NCI-H510A treated with DMSO at 0.1 percent for 48 hours (cell line): ENCODE measurements at regions not wholly inside any gene's neighbourhood (a gene's known extent, or its start where the extent isn't known, plus 50 kb on each side); places are given as distances from the start of the nearest gene placed in this dataset.
"Not testable (repeated sequence)": the region's sequence is repeated elsewhere in the genome, so short reads cannot be mapped to it uniquely, and the experiment has no call there.

Experiments
- DNase-seq: peaks from one replicate; lab custom pipeline; 2025; lab: John Stamatoyannopoulos, UW

- DNase-seq, result no peak
These were observed 674.9 kb upstream of the POM121L12 start for GRCh38 chr7:52360541-52360940.

- no peak for DNase-seq
These were observed 680.4 kb upstream of the POM121L12 start for GRCh38 chr7:52355053-52355452.

GRCh38 chr7:52352013-52352981, 683.1 kb upstream of the POM121L12 start:
- DNase-seq, result no peak

GRCh38 chr7:52344015-52344414, 691.4 kb upstream of the POM121L12 start:
- DNase-seq, result no peak

GRCh38 chr7:52340067-52340466, 695.4 kb upstream of the POM121L12 start:
- no peak for DNase-seq

GRCh38 chr7:52328328-52328727, 707.1 kb upstream of the POM121L12 start:
- not testable (repeated sequence) for DNase-seq

- no peak for DNase-seq
These were observed 710.2 kb upstream of the POM121L12 start for GRCh38 chr7:52325237-52325636.

- DNase-seq, result no peak
These were observed 712.2 kb upstream of the POM121L12 start for GRCh38 chr7:52323202-52323746.

- no peak for DNase-seq
These were observed 714.8 kb upstream of the POM121L12 start for GRCh38 chr7:52320610-52321009.

- DNase-seq, result no peak
These were observed 717.5 kb upstream of the POM121L12 start for GRCh38 chr7:52317921-52318320.

- no peak for DNase-seq
These were observed 723.5 kb upstream of the POM121L12 start for GRCh38 chr7:52311886-52312285.

GRCh38 chr7:52309631-52310030, 725.8 kb upstream of the POM121L12 start:
- DNase-seq, result no peak

- no peak for DNase-seq
These were observed 732.5 kb upstream of the POM121L12 start for GRCh38 chr7:52302765-52303520.

GRCh38 chr7:52297128-52297527, 738.3 kb upstream of the POM121L12 start:
- no peak for DNase-seq

- no peak for DNase-seq
These were observed 740.5 kb upstream of the POM121L12 start for GRCh38 chr7:52294942-52295341.

GRCh38 chr7:52289247-52289646, 746.2 kb upstream of the POM121L12 start:
- no peak for DNase-seq

- DNase-seq, result no peak
These were observed 747.7 kb upstream of the POM121L12 start for GRCh38 chr7:52287698-52288097.

- no peak for DNase-seq
These were observed 749.7 kb upstream of the POM121L12 start for GRCh38 chr7:52285689-52286088.

GRCh38 chr7:52283335-52283734, 752.1 kb upstream of the POM121L12 start:
- DNase-seq, result no peak

GRCh38 chr7:52273685-52274610, 761.5 kb upstream of the POM121L12 start:
- DNase-seq, result no peak

- peak; percentile 78 for DNase-seq
These were observed 763.7 kb upstream of the POM121L12 start for GRCh38 chr7:52271703-52272102.

- no peak for DNase-seq
These were observed 765.1 kb upstream of the POM121L12 start for GRCh38 chr7:52270301-52270700.
